K562 (cell line): ENCODE measurements at regions not wholly inside any gene's neighbourhood (a gene's known extent, or its start where the extent isn't known, plus 50 kb on each side); places are given as distances from the start of the nearest gene placed in this dataset.

Experiments
- ATAC-seq: fragments of 200-7000 bp; cut with Tn5 transposase; 3 replicates; pipeline ENCODE4 v1.9.1; 2020; ENCODE audit warnings: moderate library complexity
- BruUV-seq: library from RNA; stranded (reverse); fragments of 400-500 nt; replicated peaks from 2 replicates; lab custom pipeline; 2021; lab: Mats Ljungman, UMichigan
- CTCF ChIA-PET: fragments of 300-600 bp; formaldehyde crosslinking; extraction: SDS; loops from one replicate; lab custom pipeline; 2021; ENCODE audit warnings: low intra/inter-chr PET ratio; lab: Yijun Ruan, JAX
- POLR2A ChIA-PET: fragments of 300-600, 350-650 bp; sonication (Branson Sonifier 250); formaldehyde crosslinking; extraction: SDS; loops from one replicate; lab custom pipeline; 2021; ENCODE audit warnings: antibody characterized with exemption, inconsistent platforms; lab: Yijun Ruan, JAX
- DNase-seq, 4 experiments: peaks; one replicate each; pipeline versions ENCODE4 v3.0.0 to v3.0.0-alpha.2; 2011 to 2018; ENCODE audit warnings: low spot score in 3 of 4, mixed read lengths in 3 of 4; ENCODE audit errors: extremely low read depth in 1 of 4
- FAIRE-seq: peaks from 2 replicates; lab custom pipeline; 2011; peaks lifted over from hg19 to GRCh38; lab: Jason Lieb, UNC
- H2AFZ ChIP-seq: 2 replicates; pipeline ENCODE4 v1.6.0; 2011; ENCODE audit warnings: low read depth, low read length, control low read depth, inconsistent platforms
- H3K27ac ChIP-seq: fragments of 200-600 bp; 3 replicates; pipeline ENCODE4 v1.8.0; 2011; ENCODE audit warnings: low read depth, mild to moderate bottlenecking, control low read depth, inconsistent platforms, low read length, moderate library complexity, mixed read lengths; ENCODE audit errors: extremely low read depth
- H3K27me3 ChIP-seq, 2 experiments: fragments of 300-600 bp in 1 of 2; 2 replicates in 1 of 2; 3 replicates in 1 of 2; pipeline versions ENCODE4 v1.6.0 to v1.8.0; 2011; ENCODE audit warnings: inconsistent platforms in 2 of 2, low read length in 2 of 2, mild to moderate bottlenecking in 1 of 2, mixed read lengths in 1 of 2, moderate library complexity in 1 of 2; ENCODE audit not compliant: control insufficient read depth in 2 of 2, insufficient read depth in 2 of 2
- H3K36me3 ChIP-seq: fragments of 300-600 bp; 3 replicates; pipeline ENCODE4 v1.8.0; 2011; ENCODE audit warnings: mild to moderate bottlenecking, low read length, inconsistent platforms; ENCODE audit not compliant: control insufficient read depth, insufficient read depth
- H3K4me1 ChIP-seq, 2 experiments: fragments of 200-600 bp in 1 of 2; replicated peaks in 1 of 2; 2 replicates in 1 of 2; 3 replicates in 1 of 2; pipeline versions ENCODE4 v1.5.1 to v1.8.0; 2011; ENCODE audit warnings: inconsistent platforms in 2 of 2, low read length in 2 of 2, mild to moderate bottlenecking in 1 of 2, mixed read lengths in 1 of 2, moderate library complexity in 1 of 2; ENCODE audit not compliant: control insufficient read depth in 2 of 2, insufficient read depth in 2 of 2
- H3K4me2 ChIP-seq: 2 replicates; pipeline ENCODE4 v1.6.1; 2011; ENCODE audit warnings: low read length, control low read depth, inconsistent platforms, mixed read lengths; ENCODE audit not compliant: insufficient read depth
- H3K4me3 ChIP-seq: fragments of 200-600 bp; sonication (generic), shearing (Covaris generic); 2 replicates; pipeline ENCODE4 v1.5.1; 2016; ENCODE audit warnings: control low read depth, inconsistent platforms
- H3K79me2 ChIP-seq: fragments of 200-600 bp; 3 replicates; pipeline ENCODE4 v1.8.0; 2011; ENCODE audit warnings: low read length, inconsistent platforms; ENCODE audit not compliant: control insufficient read depth, insufficient read depth
- H3K9ac ChIP-seq, 2 experiments: 2 replicates each; pipeline versions ENCODE4 v1.6.0 to v1.6.1; 2011; ENCODE audit warnings: low read depth in 2 of 2, low read length in 2 of 2, control low read depth in 1 of 2, inconsistent platforms in 1 of 2, mild to moderate bottlenecking in 1 of 2, mixed read lengths in 1 of 2; ENCODE audit not compliant: insufficient read depth in 1 of 2
- H3K9me1 ChIP-seq: one replicate; pipeline ENCODE4 v1.6.0; 2011; ENCODE audit warnings: inconsistent platforms, mild to moderate bottlenecking, low read length, moderate library complexity; ENCODE audit not compliant: control insufficient read depth, insufficient read depth
- H3K9me3 ChIP-seq: replicated peaks from 2 replicates; pipeline ENCODE4 v1.5.1; 2011; ENCODE audit warnings: low read depth, low read length, inconsistent platforms; ENCODE audit not compliant: control insufficient read depth, insufficient read depth
- H4K20me1 ChIP-seq: replicated peaks from 2 replicates; pipeline ENCODE4 v1.6.1; 2011; ENCODE audit warnings: low read length, inconsistent platforms, mixed read lengths; ENCODE audit not compliant: control insufficient read depth, insufficient read depth
- CTBP1 ChIP-seq: fragments of 450-650 bp; IDR thresholded peaks from 2 replicates; pipeline ENCODE4 v1.6.1; 2016; ENCODE audit warnings: borderline replicate concordance
- FOS ChIP-seq: IDR thresholded peaks from 3 replicates; pipeline ENCODE4 v1.6.1; 2011; ENCODE audit not compliant: insufficient read length; ENCODE audit errors: extremely low read depth
- FOSL1 ChIP-seq: fragments of 200-800 bp; sonication (Bioruptor generic); conservative IDR thresholded peaks from 2 replicates; pipeline ENCODE4 v1.6.1; 2016; ENCODE audit warnings: missing genetic modification characterization, missing compliant biosample characterization
- HMGXB4 ChIP-seq: sonication (generic); formaldehyde crosslinking; IDR thresholded peaks from 2 replicates; pipeline ENCODE4 v1.8.1; 2023; ENCODE audit warnings: mild to moderate bottlenecking, missing genetic modification reagents
- ILF3 ChIP-seq: fragments of 450-650 bp; IDR thresholded peaks from 2 replicates; pipeline ENCODE4 v1.6.1; 2018; ENCODE audit warnings: antibody characterized with exemption, mild to moderate bottlenecking, moderate library complexity, borderline replicate concordance
- NKRF ChIP-seq: fragments of 450-650 bp; IDR thresholded peaks from 2 replicates; pipeline ENCODE4 v1.6.1; 2016; ENCODE audit warnings: borderline replicate concordance
- RBM39 ChIP-seq: fragments of 200-400 bp; formaldehyde crosslinking; optimal IDR thresholded peaks from 2 replicates; pipeline ENCODE3; 2018; ENCODE audit warnings: low read depth, low read length
- WGBS: fragments of 100-300 bp; shearing (Covaris generic); methylation state at CpG from one replicate; pipeline ENCODE4 v1.1.6; 2016; ENCODE audit warnings: low coverage, mixed read lengths; ENCODE audit not compliant: insufficient coverage; ENCODE audit errors: missing lambda C conversion rate; 5-methylcytosine and 5-hydroxymethylcytosine counted together
- in situ Hi-C: fragments of 300-500 bp; cut with MboI; formaldehyde crosslinking; loops from 4 replicates; pipeline ENCODE4 v1.15.0; 2018; ENCODE audit warnings: inconsistent platforms, mixed read lengths
- intact Hi-C: fragments of 100-400 bp; cut with micrococcal nuclease; formaldehyde crosslinking; loops from 2 replicates; pipeline ENCODE4 v1.14.2; 2022

GRCh38 chr6:22350109-22350508 is 53.3 kb upstream of the PRL start:
- FAIRE-seq (no peak), DNase-seq (no peak), ATAC-seq (no peak)
- Histone ChIP-seq H3K9me3 (no peaks in the 10 kb centered on the region), H3K27ac (no peak overlapping the region), H3K9ac (no peak overlapping the region), H4K20me1 (no peaks in the 10 kb centered on the region), H2AFZ (no peak overlapping the region), H3K36me3 (no peaks in the 10 kb centered on the region), H3K9me1 (no peaks in the 10 kb centered on the region), H3K27me3 (no peaks in the 10 kb centered on the region), H3K79me2 (no peaks in the 10 kb centered on the region), H3K4me1 (no peaks in the 10 kb centered on the region), H3K4me2 (no peak overlapping the region), H3K4me3 (no peak overlapping the region)
- in situ Hi-C loops (no loop called here), intact Hi-C loops (no loop called here)
- no TSS peak for BruUV-seq
- CTCF ChIA-PET: no interaction called here
- WGBS: 0% methylated on average over 1 of the region's 1 CpG
- no peak for TF ChIP-seq HMGXB4
- TF ChIP-seq CTBP1: no peak
- TF ChIP-seq RBM39: no peak
- TF ChIP-seq ILF3: no peak
- no peak for TF ChIP-seq NKRF
- no peak for TF ChIP-seq FOS
- TF ChIP-seq FOSL1: no peak
- POLR2A ChIA-PET: no interaction called here
